B cell (primary cell): ENCODE measurements at regions not wholly inside any gene's neighbourhood (a gene's known extent, or its start where the extent isn't known, plus 50 kb on each side); places are given as distances from the start of the nearest gene placed in this dataset.

ENCODE experiments used
- ATAC-seq: fragments of 200-7000 bp; cut with Tn5 transposase; one replicate; pipeline ENCODE4 v1.10.0; 2021; ENCODE audit warnings: low read depth, mild to moderate bottlenecking, moderate number of reproducible peaks, moderate library complexity
- CTCF ChIA-PET: fragments of 350-600 bp; sonication (Branson Sonifier 250); formaldehyde crosslinking; loops from one replicate; lab custom pipeline; 2021; ENCODE audit warnings: antibody characterized with exemption, inconsistent platforms; lab: Charles Lee
- POLR2A ChIA-PET: fragments of 350-600 bp; sonication (Branson Sonifier 250); formaldehyde crosslinking; loops from one replicate; lab custom pipeline; 2021; ENCODE audit warnings: antibody characterized with exemption; lab: Charles Lee
- DNase-seq: peaks from one replicate; pipeline ENCODE4 v3.0.0; 2013
- H2AFZ ChIP-seq: 2 replicates; pipeline ENCODE4 v1.6.1; 2012; ENCODE audit warnings: mild to moderate bottlenecking, low read depth, low read length; ENCODE audit not compliant: insufficient read depth, poor library complexity, severe bottlenecking
- H3K27ac ChIP-seq, 2 donors: 1 replicate in 1 of 2; 2 replicates in 1 of 2; pipeline ENCODE4 v1.5.1; 2012 to 2013; ENCODE audit warnings: low read length in 2 of 2, mild to moderate bottlenecking in 2 of 2, moderate library complexity in 1 of 2
- H3K27me3 ChIP-seq, 4 experiments: fragments of 200-600 bp in 1 of 4; sonication (generic) in 1 of 4; replicated peaks in 1 of 4; 1 replicate in 2 of 4; 2 replicates in 2 of 4; pipeline versions ENCODE4 v1.6.1 to v1.7.0; 2013 to 2016; ENCODE audit warnings: low read length in 3 of 4, mild to moderate bottlenecking in 2 of 4, mixed read lengths in 1 of 4, moderate library complexity in 1 of 4; ENCODE audit not compliant: insufficient read depth in 4 of 4, control insufficient read depth in 3 of 4; ENCODE audit errors: control extremely low read depth in 1 of 4
- H3K36me3 ChIP-seq, 2 experiments: replicated peaks in 1 of 2; 1 replicate in 1 of 2; 2 replicates in 1 of 2; pipeline versions ENCODE4 v1.6.1 to v1.7.1; 2013; ENCODE audit warnings: low read length in 1 of 2; ENCODE audit not compliant: insufficient read depth in 2 of 2, control insufficient read depth in 1 of 2; ENCODE audit errors: control extremely low read depth in 1 of 2, extremely low read depth in 1 of 2
- H3K4me1 ChIP-seq, 2 donors: fragments of 200-600 bp in 1 of 2; sonication (generic) in 1 of 2; 1 replicate in 1 of 2; 2 replicates in 1 of 2; pipeline versions ENCODE4 v1.5.1 to v1.6.1; 2013 to 2017; ENCODE audit warnings: low read length in 2 of 2; ENCODE audit not compliant: control insufficient read depth in 2 of 2, insufficient read depth in 2 of 2
- H3K4me2 ChIP-seq: replicated peaks from 2 replicates; pipeline ENCODE3; 2012; ENCODE audit warnings: mild to moderate bottlenecking, low read depth, low read length; ENCODE audit not compliant: poor library complexity, severe bottlenecking
- H3K4me3 ChIP-seq, 5 experiments: fragments of 200-600 bp in 1 of 5; sonication (generic) in 1 of 5; 1 replicate in 3 of 5; 2 replicates in 2 of 5; pipeline versions ENCODE4 v1.5.1 to v1.7.0; 2011 to 2016; ENCODE audit warnings: low read length in 4 of 5, mild to moderate bottlenecking in 4 of 5, low read depth in 2 of 5, control low read depth in 1 of 5, moderate library complexity in 1 of 5; ENCODE audit not compliant: insufficient read depth in 1 of 5; ENCODE audit errors: control extremely low read depth in 1 of 5, extremely low read depth in 1 of 5
- H3K79me2 ChIP-seq: fragments of 200-600 bp; sonication (generic); one replicate; pipeline ENCODE4 v1.6.0; 2016; ENCODE audit warnings: low read length; ENCODE audit not compliant: control insufficient read depth, insufficient read depth
- H3K9ac ChIP-seq: fragments of 200-600 bp; sonication (generic); 2 replicates; pipeline ENCODE4 v1.6.1; 2017; ENCODE audit warnings: mild to moderate bottlenecking, low read length, moderate library complexity
- H3K9me3 ChIP-seq, 3 donors: one replicate each; pipeline versions ENCODE4 v1.6.1 to v1.7.1; 2013; ENCODE audit warnings: low read length in 2 of 3; ENCODE audit not compliant: control insufficient read depth in 2 of 3, insufficient read depth in 1 of 3; ENCODE audit errors: control extremely low read depth in 1 of 3
- H4K20me1 ChIP-seq: 2 replicates; pipeline ENCODE4 v1.6.0; 2012; ENCODE audit warnings: mild to moderate bottlenecking, low read length; ENCODE audit not compliant: insufficient read depth, control insufficient read depth, poor library complexity, severe bottlenecking
- H3K27ac Mint-ChIP-seq: one replicate; pipeline ENCODE4 v1.8.0; 2021; ENCODE audit warnings: mixed read lengths
- H3K27me3 Mint-ChIP-seq: one replicate; pipeline ENCODE4 v1.8.0; 2021; ENCODE audit warnings: mixed read lengths
- H3K4me1 Mint-ChIP-seq: one replicate; pipeline ENCODE4 v1.8.0; 2021; ENCODE audit warnings: mixed read lengths
- H3K4me3 Mint-ChIP-seq: one replicate; pipeline ENCODE4 v1.8.0; 2021; ENCODE audit warnings: mixed read lengths
- H3K9me3 Mint-ChIP-seq: one replicate; pipeline ENCODE4 v1.8.0; 2022; ENCODE audit warnings: mixed read lengths; ENCODE audit not compliant: insufficient read depth
- CTCF ChIP-seq: fragments of 200-600 bp; IDR thresholded peaks from one replicate; pipeline ENCODE4 v1.8.0; 2022; ENCODE audit warnings: antibody characterized with exemption, mild to moderate bottlenecking
- EZH2 ChIP-seq: IDR thresholded peaks from 2 replicates; pipeline ENCODE4 v1.6.1; 2012; ENCODE audit warnings: borderline replicate concordance, low read depth, mild to moderate bottlenecking, moderate library complexity, low read length; ENCODE audit not compliant: insufficient read depth, poor library complexity, severe bottlenecking
- WGBS: methylation state at CpG from one replicate; pipeline ENCODE4 v1.1.5; 2013; ENCODE audit warnings: missing lambda C conversion rate; ENCODE audit not compliant: insufficient coverage; 5-methylcytosine and 5-hydroxymethylcytosine counted together
- intact Hi-C: fragments of 100-400 bp; cut with micrococcal nuclease; formaldehyde crosslinking; loops from one replicate; pipeline ENCODE4 v1.10.0; 2022

GRCh38 chr2:240310201-240310600 is 125.3 kb upstream of the GPC1 start:
- ChIA-PET POLR2A (no interaction called here), CTCF (no interaction called here)
- Histone ChIP-seq H3K4me1 (no peaks in the 10 kb centered on the region), H3K27ac (no peak overlapping the region), H3K27me3 (peaks cover 0 to 6% (median 0%) of the 10 kb centered on the region in 4 experiments), H3K9me3 (peaks cover 0 to 4% (median 0%) of the 10 kb centered on the region in 3 donors), H3K4me3 (no peak overlapping the region), H3K9ac (no peak overlapping the region), H3K4me2 (no peak overlapping the region), H4K20me1 (no peaks in the 10 kb centered on the region), H3K79me2 (no peaks in the 10 kb centered on the region), H2AFZ (no peak overlapping the region), H3K36me3 (no peaks in the 10 kb centered on the region)
- no peak overlapping the region for H3K27ac Mint-ChIP-seq
- intact Hi-C loops: no loop called here
- ATAC-seq: no peak
- no peak overlapping the region for H3K4me3 Mint-ChIP-seq
- TF ChIP-seq EZH2: no peak
- no peak for TF ChIP-seq CTCF
- no peak for DNase-seq
- peaks cover 16% of the 10 kb centered on the region for H3K27me3 Mint-ChIP-seq
- H3K4me1 Mint-ChIP-seq: no peaks in the 10 kb centered on the region
- 90% methylated on average over 8 of the region's 10 CpGs for WGBS
- H3K9me3 Mint-ChIP-seq: no peaks in the 10 kb centered on the region

DNA sequence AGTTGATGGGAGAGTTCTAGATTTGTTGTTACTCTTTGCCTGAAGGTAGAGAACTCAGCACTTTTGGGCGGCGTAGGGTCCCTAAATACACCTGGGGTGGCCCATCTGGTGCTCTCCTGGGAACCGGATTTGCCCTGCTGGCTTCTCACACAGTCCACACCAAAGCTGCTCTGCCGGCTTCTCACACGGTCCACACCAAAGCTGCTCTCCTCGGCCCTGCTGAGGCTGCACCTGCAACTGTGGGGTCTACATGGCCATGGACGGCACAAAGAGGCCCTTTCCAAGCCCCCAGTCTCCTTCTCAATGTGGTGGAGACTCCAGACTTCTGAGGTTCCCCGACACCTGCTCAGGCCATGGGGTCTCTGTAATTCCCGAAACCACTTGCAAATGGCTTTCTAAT is 124.8 kb upstream of the GPC1 start:
- no peak overlapping the region for H3K4me2 ChIP-seq
- ATAC-seq (no peak), DNase-seq (no peak)
- no peak overlapping the region for H2AFZ ChIP-seq
- H3K9ac ChIP-seq: no peak overlapping the region
- ChIA-PET CTCF (no interaction called here), POLR2A (no interaction called here)
- 94% methylated on average over 9 of the region's 9 CpGs for WGBS
- H3K27ac ChIP-seq: no peak overlapping the region
- H3K9me3 ChIP-seq: peaks cover 0 to 4% (median 0%) of the 10 kb centered on the region in 3 donors
- Mint-ChIP-seq H3K27ac (no peak overlapping the region), H3K4me3 (no peak overlapping the region), H3K9me3 (no peaks in the 10 kb centered on the region), H3K27me3 (peaks cover 16% of the 10 kb centered on the region), H3K4me1 (no peaks in the 10 kb centered on the region)
- no peaks in the 10 kb centered on the region for H4K20me1 ChIP-seq
- H3K4me1 ChIP-seq: no peaks in the 10 kb centered on the region
- intact Hi-C loops: no loop called here
- H3K27me3 ChIP-seq: peaks cover 0 to 6% (median 0%) of the 10 kb centered on the region in 4 experiments
- no peak overlapping the region for H3K4me3 ChIP-seq
- TF ChIP-seq EZH2: no peak
- TF ChIP-seq CTCF: no peak
- no peaks in the 10 kb centered on the region for H3K36me3 ChIP-seq
- H3K79me2 ChIP-seq: no peaks in the 10 kb centered on the region
